SU-DHL-6 (cell line): ENCODE measurements at regions not wholly inside any gene's neighbourhood (a gene's known extent, or its start where the extent isn't known, plus 50 kb on each side); places are given as distances from the start of the nearest gene placed in this dataset.

Source experiments
- H2AFZ ChIP-seq: fragments of 200-600 bp; sonication (generic); 2 replicates; pipeline ENCODE4 v1.6.1; 2014; ENCODE audit warnings: low read depth, mild to moderate bottlenecking, moderate library complexity, mixed read lengths, antibody characterized with exemption, low read length; ENCODE audit not compliant: severe bottlenecking
- H3F3A ChIP-seq: fragments of 200-600 bp; shearing (Covaris generic); 2 replicates; pipeline ENCODE4 v1.6.0; 2016; ENCODE audit warnings: antibody characterized with exemption, mild to moderate bottlenecking; ENCODE audit not compliant: insufficient read depth
- H3K27ac ChIP-seq: fragments of 200-600 bp; sonication (generic); 2 replicates; pipeline ENCODE4 v1.5.1; 2016; ENCODE audit warnings: low read depth, mild to moderate bottlenecking, low read length, moderate library complexity, mixed read lengths
- H3K27me3 ChIP-seq: fragments of 200-600 bp; sonication (generic), shearing (Covaris generic); 2 replicates; pipeline ENCODE4 v1.6.0; 2014; ENCODE audit warnings: mild to moderate bottlenecking, low read length
- H3K36me3 ChIP-seq: fragments of 200-600 bp; sonication (generic); 2 replicates; pipeline ENCODE4 v1.6.1; 2014; ENCODE audit warnings: mild to moderate bottlenecking, low read length, mixed read lengths
- H3K4me2 ChIP-seq: fragments of 300-600, 200-600 bp; shearing (Covaris generic), sonication (generic); 2 replicates; pipeline ENCODE4 v1.6.0; 2014; ENCODE audit warnings: low read length, low read depth, mild to moderate bottlenecking; ENCODE audit not compliant: poor library complexity, severe bottlenecking
- H3K4me3 ChIP-seq: fragments of 200-600 bp; sonication (generic); 2 replicates; pipeline ENCODE4 v1.5.1; 2014; ENCODE audit warnings: antibody characterized with exemption, low read length, mild to moderate bottlenecking, mixed read lengths; ENCODE audit not compliant: insufficient read depth, poor library complexity, severe bottlenecking
- H3K79me2 ChIP-seq: fragments of 200-600 bp; sonication (generic); 2 replicates; pipeline ENCODE4 v1.6.1; 2014; ENCODE audit warnings: mild to moderate bottlenecking, low read length, moderate library complexity; ENCODE audit not compliant: insufficient read depth
- H3K9ac ChIP-seq: fragments of 200-600 bp; sonication (generic); 2 replicates; pipeline ENCODE4 v1.7.0; 2014; ENCODE audit warnings: mild to moderate bottlenecking, low read length
- H3K9me2 ChIP-seq: fragments of 200-600 bp; sonication (generic); replicated peaks from 2 replicates; pipeline ENCODE4 v1.6.1; 2014; ENCODE audit warnings: low read length; ENCODE audit not compliant: insufficient read depth
- H3K9me3 ChIP-seq: fragments of 200-600 bp; sonication (generic); 2 replicates; pipeline ENCODE4 v1.6.1; 2014; ENCODE audit warnings: low read length, mixed read lengths; ENCODE audit not compliant: insufficient read depth
- H4K20me1 ChIP-seq: fragments of 200-600 bp; sonication (generic); 2 replicates; pipeline ENCODE4 v1.6.1; 2014; ENCODE audit warnings: low read depth, mild to moderate bottlenecking, antibody characterized with exemption, low read length, moderate library complexity, mixed read lengths
- EZH2phosphoT487 ChIP-seq: fragments of 200-600 bp; sonication (generic), shearing (Covaris generic); conservative IDR thresholded peaks from 2 replicates; pipeline ENCODE4 v1.6.1; 2018; ENCODE audit warnings: mild to moderate bottlenecking, antibody characterized with exemption, low read length, moderate library complexity, mixed read lengths
- TF ChIP-seq, protein P1 (sequence below): fragments of 200-600 bp; sonication (generic); IDR thresholded peaks from one replicate; pipeline ENCODE4 v1.5.1; 2017; ENCODE audit warnings: antibody characterized with exemption, mild to moderate bottlenecking, low read length, moderate library complexity; ENCODE audit not compliant: insufficient read depth, poor library complexity, severe bottlenecking

DNA sequence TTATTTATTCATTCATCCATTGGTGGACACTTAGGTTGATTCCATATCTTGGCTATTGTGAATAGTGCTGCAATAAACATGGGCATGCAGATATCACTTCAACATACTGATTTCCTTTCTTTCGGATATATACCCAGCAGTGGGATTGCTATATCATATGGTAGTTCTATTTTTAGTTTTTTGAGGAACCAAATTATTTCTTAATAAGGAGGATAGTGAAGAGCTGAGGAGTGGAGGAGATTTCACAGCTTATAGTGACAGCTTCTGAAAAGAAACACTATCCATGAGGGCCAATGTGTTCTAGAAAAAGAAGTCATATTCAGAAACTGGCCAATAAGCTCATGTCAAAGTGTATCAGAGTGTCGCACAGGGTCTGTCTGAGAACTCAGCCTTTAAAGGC is 183.3 kb downstream of the SEC61B start:
- Histone ChIP-seq H4K20me1 (no peaks in the 10 kb centered on the region), H3K36me3 (no peaks in the 10 kb centered on the region), H3K27ac (no peak overlapping the region), H3K4me3 (no peak overlapping the region), H3K9ac (no peak overlapping the region), H3K9me2 (no peaks in the 10 kb centered on the region), H2AFZ (no peak overlapping the region), H3K27me3 (no peaks in the 10 kb centered on the region), H3K9me3 (no peaks in the 10 kb centered on the region), H3K79me2 (no peaks in the 10 kb centered on the region), H3F3A (no peaks in the 10 kb centered on the region), H3K4me2 (no peak overlapping the region)
- no peak for TF ChIP-seq EZH2phosphoT487
- TF ChIP-seq, protein P1, sequence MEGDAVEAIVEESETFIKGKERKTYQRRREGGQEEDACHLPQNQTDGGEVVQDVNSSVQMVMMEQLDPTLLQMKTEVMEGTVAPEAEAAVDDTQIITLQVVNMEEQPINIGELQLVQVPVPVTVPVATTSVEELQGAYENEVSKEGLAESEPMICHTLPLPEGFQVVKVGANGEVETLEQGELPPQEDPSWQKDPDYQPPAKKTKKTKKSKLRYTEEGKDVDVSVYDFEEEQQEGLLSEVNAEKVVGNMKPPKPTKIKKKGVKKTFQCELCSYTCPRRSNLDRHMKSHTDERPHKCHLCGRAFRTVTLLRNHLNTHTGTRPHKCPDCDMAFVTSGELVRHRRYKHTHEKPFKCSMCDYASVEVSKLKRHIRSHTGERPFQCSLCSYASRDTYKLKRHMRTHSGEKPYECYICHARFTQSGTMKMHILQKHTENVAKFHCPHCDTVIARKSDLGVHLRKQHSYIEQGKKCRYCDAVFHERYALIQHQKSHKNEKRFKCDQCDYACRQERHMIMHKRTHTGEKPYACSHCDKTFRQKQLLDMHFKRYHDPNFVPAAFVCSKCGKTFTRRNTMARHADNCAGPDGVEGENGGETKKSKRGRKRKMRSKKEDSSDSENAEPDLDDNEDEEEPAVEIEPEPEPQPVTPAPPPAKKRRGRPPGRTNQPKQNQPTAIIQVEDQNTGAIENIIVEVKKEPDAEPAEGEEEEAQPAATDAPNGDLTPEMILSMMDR: no peak

DNA sequence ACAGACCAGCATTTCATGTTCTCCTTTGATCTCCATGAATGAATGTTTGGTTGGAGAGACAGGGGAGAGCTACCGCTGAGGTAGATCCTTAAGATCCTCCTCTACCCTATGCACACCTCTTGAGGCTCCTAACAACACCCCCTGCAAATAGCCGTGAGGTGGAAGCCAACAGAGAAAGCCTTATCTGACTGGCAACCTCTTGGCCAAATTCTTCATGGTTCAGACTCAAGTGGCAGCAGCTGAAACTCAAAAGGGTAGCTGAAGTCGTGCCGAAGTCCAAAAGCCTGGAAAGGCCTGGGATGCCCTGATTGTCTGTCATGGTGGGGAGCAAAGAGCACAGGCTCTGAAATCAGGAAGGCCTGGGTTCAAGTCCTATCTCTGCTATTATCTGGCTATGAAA is 184.9 kb downstream of the SEC61B start:
- Histone ChIP-seq H3K9me2 (no peaks in the 10 kb centered on the region), H3K4me3 (no peak overlapping the region), H2AFZ (no peak overlapping the region), H3K36me3 (no peaks in the 10 kb centered on the region), H3K9ac (no peak overlapping the region), H3K79me2 (no peaks in the 10 kb centered on the region), H4K20me1 (no peaks in the 10 kb centered on the region), H3K4me2 (no peak overlapping the region), H3F3A (no peaks in the 10 kb centered on the region), H3K27ac (no peak overlapping the region), H3K9me3 (no peaks in the 10 kb centered on the region), H3K27me3 (no peaks in the 10 kb centered on the region)
- TF ChIP-seq EZH2phosphoT487: no peak
- TF ChIP-seq, protein P1: no peak

DNA sequence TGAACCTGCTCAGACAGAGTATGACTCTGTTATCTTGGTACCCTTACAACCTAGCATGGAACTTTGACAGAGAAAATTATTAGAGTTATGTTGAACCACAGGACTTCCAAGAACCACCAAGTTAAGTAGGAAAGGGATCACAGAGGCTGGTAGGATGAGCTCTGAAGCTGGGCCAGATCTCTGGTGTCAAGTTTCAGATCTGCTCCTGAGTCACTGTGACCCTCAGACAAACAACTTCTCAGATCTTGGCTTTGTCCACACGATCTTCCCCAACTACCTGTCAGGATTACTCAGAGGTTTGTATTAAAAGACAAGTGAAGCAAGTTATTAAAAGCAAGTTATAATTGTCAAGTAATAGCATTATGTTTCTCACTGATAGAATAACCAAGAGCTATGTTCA is 189.0 kb downstream of the SEC61B start:
- no peaks in the 10 kb centered on the region for H3K79me2 ChIP-seq
- H3K36me3 ChIP-seq: no peaks in the 10 kb centered on the region
- H4K20me1 ChIP-seq: no peaks in the 10 kb centered on the region
- H3K4me3 ChIP-seq: no peak overlapping the region
- no peaks in the 10 kb centered on the region for H3K9me3 ChIP-seq
- no peak overlapping the region for H2AFZ ChIP-seq
- H3K9me2 ChIP-seq: no peaks in the 10 kb centered on the region
- no peaks in the 10 kb centered on the region for H3F3A ChIP-seq
- no peaks in the 10 kb centered on the region for H3K27me3 ChIP-seq
- H3K27ac ChIP-seq: no peak overlapping the region
- H3K9ac ChIP-seq: no peak overlapping the region
- TF ChIP-seq, protein P1: no peak
- no peak for TF ChIP-seq EZH2phosphoT487
- H3K4me2 ChIP-seq: no peak overlapping the region
